Suprapubic skin (tissue), 4 donors: ENCODE measurements at regions not wholly inside any gene's neighbourhood (a gene's known extent, or its start where the extent isn't known, plus 50 kb on each side); places are given as distances from the start of the nearest gene placed in this dataset.

Experiments used
- DNase-seq, 2 donors: peaks; one replicate each; pipeline ENCODE4 v3.0.0-alpha.2; 2019; ENCODE audit warnings: low spot score in 2 of 2
- H3K27ac ChIP-seq: fragments of 200-600 bp; sonication (generic); one replicate; pipeline ENCODE4 v1.5.1; 2019
- H3K27me3 ChIP-seq: fragments of 200-600 bp; sonication (generic); one replicate; pipeline ENCODE4 v1.5.1; 2019
- H3K36me3 ChIP-seq: fragments of 200-600 bp; sonication (generic); one replicate; pipeline ENCODE4 v1.5.1; 2019
- H3K4me1 ChIP-seq: fragments of 200-600 bp; sonication (generic); one replicate; pipeline ENCODE4 v1.5.1; 2019
- H3K4me3 ChIP-seq: fragments of 200-600 bp; sonication (generic); one replicate; pipeline ENCODE4 v1.5.1; 2019; ENCODE audit warnings: mild to moderate bottlenecking
- H3K9me3 ChIP-seq: fragments of 200-600 bp; sonication (generic); one replicate; pipeline ENCODE4 v1.5.1; 2019
- EP300 ChIP-seq: sonication (generic); formaldehyde crosslinking; IDR thresholded peaks from one replicate; pipeline ENCODE4 v1.6.1; 2017; ENCODE audit warnings: antibody characterized with exemption
- POLR2A ChIP-seq, 2 donors: fragments of 450-650 bp; IDR thresholded peaks; one replicate each; pipeline ENCODE4 v1.6.1; 2017; ENCODE audit warnings: antibody characterized with exemption in 2 of 2, mild to moderate bottlenecking in 2 of 2, moderate library complexity in 2 of 2
- POLR2AphosphoS5 ChIP-seq, 3 donors: sonication (generic); formaldehyde crosslinking; IDR thresholded peaks; one replicate each; pipeline ENCODE4 v1.6.1; 2017; ENCODE audit warnings: antibody characterized with exemption in 3 of 3
- WGBS: methylation state at CpG from one replicate; pipeline ENCODE4 v1.1.5; 2018; 5-methylcytosine and 5-hydroxymethylcytosine counted together
- TF ChIP-seq, protein P1 (sequence below), 2 donors: fragments of 200-600 bp in 1 of 2; fragments of 450-650 bp in 1 of 2; sonication (generic) in 1 of 2; IDR thresholded peaks; one replicate each; pipeline ENCODE4 v1.5.1; 2016 to 2019; ENCODE audit warnings: antibody characterized with exemption in 2 of 2, mild to moderate bottlenecking in 1 of 2, moderate library complexity in 1 of 2

GRCh38 chr5:67677422-67677970 is 480.9 kb upstream of the CD180 start:
- WGBS = 71% methylated on average over 2 of the region's 2 CpGs
- Histone ChIP-seq H3K9me3 (no peaks in the 10 kb centered on the region), H3K36me3 (no peaks in the 10 kb centered on the region), H3K27ac (no peak overlapping the region), H3K4me3 (no peak overlapping the region), H3K4me1 (peaks cover 7% of the 10 kb centered on the region), H3K27me3 (no peaks in the 10 kb centered on the region)
- no peak for DNase-seq
- TF ChIP-seq EP300 (no peak), POLR2A (IDR thresholded peaks at IDR 0.05) (no peak), POLR2AphosphoS5 (IDR thresholded peaks at IDR 0.05) (no peak)
- TF ChIP-seq, protein P1, sequence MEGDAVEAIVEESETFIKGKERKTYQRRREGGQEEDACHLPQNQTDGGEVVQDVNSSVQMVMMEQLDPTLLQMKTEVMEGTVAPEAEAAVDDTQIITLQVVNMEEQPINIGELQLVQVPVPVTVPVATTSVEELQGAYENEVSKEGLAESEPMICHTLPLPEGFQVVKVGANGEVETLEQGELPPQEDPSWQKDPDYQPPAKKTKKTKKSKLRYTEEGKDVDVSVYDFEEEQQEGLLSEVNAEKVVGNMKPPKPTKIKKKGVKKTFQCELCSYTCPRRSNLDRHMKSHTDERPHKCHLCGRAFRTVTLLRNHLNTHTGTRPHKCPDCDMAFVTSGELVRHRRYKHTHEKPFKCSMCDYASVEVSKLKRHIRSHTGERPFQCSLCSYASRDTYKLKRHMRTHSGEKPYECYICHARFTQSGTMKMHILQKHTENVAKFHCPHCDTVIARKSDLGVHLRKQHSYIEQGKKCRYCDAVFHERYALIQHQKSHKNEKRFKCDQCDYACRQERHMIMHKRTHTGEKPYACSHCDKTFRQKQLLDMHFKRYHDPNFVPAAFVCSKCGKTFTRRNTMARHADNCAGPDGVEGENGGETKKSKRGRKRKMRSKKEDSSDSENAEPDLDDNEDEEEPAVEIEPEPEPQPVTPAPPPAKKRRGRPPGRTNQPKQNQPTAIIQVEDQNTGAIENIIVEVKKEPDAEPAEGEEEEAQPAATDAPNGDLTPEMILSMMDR (IDR thresholded peaks at IDR 0.05) = no peak

- no peaks in the 10 kb centered on the region for H3K9me3 ChIP-seq
- no peak for DNase-seq
- H3K4me3 ChIP-seq = no peak overlapping the region
- TF ChIP-seq, protein P1 (IDR thresholded peaks at IDR 0.05) = no peak
- no peak for TF ChIP-seq POLR2AphosphoS5 (IDR thresholded peaks at IDR 0.05)
- no peak for TF ChIP-seq POLR2A (IDR thresholded peaks at IDR 0.05)
- H3K4me1 ChIP-seq = peaks cover 7% of the 10 kb centered on the region
- no peaks in the 10 kb centered on the region for H3K27me3 ChIP-seq
- H3K27ac ChIP-seq = no peak overlapping the region
- WGBS = 95% methylated on average over 2 of the region's 2 CpGs
- no peaks in the 10 kb centered on the region for H3K36me3 ChIP-seq
These were observed 480.3 kb upstream of the CD180 start for GRCh38 chr5:67676863-67677262.

DNA sequence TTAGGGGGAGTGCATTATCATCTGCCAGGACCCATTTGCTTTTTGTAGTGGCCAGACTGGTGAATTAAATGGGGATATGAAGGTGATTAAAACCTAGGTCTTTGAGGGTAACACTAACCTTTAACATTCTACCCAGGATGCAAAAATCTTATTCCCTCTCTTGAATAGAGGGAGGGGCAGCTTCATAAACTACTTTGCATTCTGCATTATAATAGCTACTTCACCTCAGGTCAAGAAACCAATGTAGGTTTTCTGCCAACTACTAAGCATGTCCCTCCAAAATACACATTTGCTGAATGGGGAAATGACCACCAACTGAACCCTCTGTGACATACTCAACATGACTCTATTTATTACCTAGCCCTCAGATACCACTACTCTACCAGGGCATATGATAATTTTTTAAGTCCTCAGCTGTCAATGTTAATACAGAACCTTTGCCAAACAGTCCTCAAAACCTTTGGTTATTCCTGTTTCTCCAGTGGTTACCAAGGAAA is 477.6 kb upstream of the CD180 start:
- TF ChIP-seq POLR2A (IDR thresholded peaks at IDR 0.05) (no peak), POLR2AphosphoS5 (IDR thresholded peaks at IDR 0.05) (no peak)
- H3K4me1 ChIP-seq = peaks cover 3% of the 10 kb centered on the region
- no peak overlapping the region for H3K27ac ChIP-seq
- no peaks in the 10 kb centered on the region for H3K27me3 ChIP-seq
- H3K9me3 ChIP-seq = no peaks in the 10 kb centered on the region
- no peak overlapping the region for H3K4me3 ChIP-seq
- DNase-seq = no peak
- no peaks in the 10 kb centered on the region for H3K36me3 ChIP-seq

- no peak for DNase-seq
- Histone ChIP-seq H3K27me3 (no peaks in the 10 kb centered on the region), H3K36me3 (no peaks in the 10 kb centered on the region), H3K4me1 (no peaks in the 10 kb centered on the region), H3K9me3 (no peaks in the 10 kb centered on the region), H3K27ac (no peak overlapping the region), H3K4me3 (no peak overlapping the region)
- TF ChIP-seq POLR2A (IDR thresholded peaks at IDR 0.05) = no peak
- TF ChIP-seq, protein P1 (IDR thresholded peaks at IDR 0.05) = no peak
- no peak for TF ChIP-seq POLR2AphosphoS5 (IDR thresholded peaks at IDR 0.05)
- TF ChIP-seq EP300 = no peak
These were observed 477.0 kb upstream of the CD180 start for GRCh38 chr5:67673618-67674017.

DNA sequence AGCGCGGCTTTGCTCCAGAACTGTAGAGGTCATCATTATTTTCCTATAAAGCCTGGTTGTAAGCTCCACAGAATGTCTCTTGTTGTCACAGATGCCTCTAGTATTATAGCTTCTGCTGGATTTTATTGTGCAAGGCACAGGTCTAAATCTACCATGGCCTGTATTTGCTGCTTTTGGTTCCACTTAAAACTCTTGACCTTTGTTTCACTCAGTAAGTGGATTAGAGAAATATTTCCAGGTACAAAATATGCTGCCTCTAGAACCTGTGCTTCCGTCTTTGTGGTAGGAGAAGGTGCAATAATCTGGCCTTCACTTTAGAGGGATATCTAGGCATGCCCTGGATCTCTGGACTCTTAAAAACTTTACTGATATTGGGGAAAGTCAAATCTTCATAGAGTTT is 476.6 kb upstream of the CD180 start:
- H3K27me3 ChIP-seq = no peaks in the 10 kb centered on the region
- no peak overlapping the region for H3K27ac ChIP-seq
- 99% methylated on average over 3 of the region's 3 CpGs for WGBS
- DNase-seq = no peak
- H3K36me3 ChIP-seq = no peaks in the 10 kb centered on the region
- no peak overlapping the region for H3K4me3 ChIP-seq
- no peaks in the 10 kb centered on the region for H3K4me1 ChIP-seq
- TF ChIP-seq, protein P1 (IDR thresholded peaks at IDR 0.05) = no peak
- TF ChIP-seq POLR2A (IDR thresholded peaks at IDR 0.05) (no peak), EP300 (no peak), POLR2AphosphoS5 (IDR thresholded peaks at IDR 0.05) (no peak)
- no peaks in the 10 kb centered on the region for H3K9me3 ChIP-seq

- Histone ChIP-seq H3K4me1 (no peaks in the 10 kb centered on the region), H3K27ac (no peak overlapping the region), H3K9me3 (no peaks in the 10 kb centered on the region), H3K27me3 (no peaks in the 10 kb centered on the region), H3K36me3 (no peaks in the 10 kb centered on the region), H3K4me3 (no peak overlapping the region)
- TF ChIP-seq, protein P1 (IDR thresholded peaks at IDR 0.05) = no peak
- no peak for TF ChIP-seq POLR2AphosphoS5 (IDR thresholded peaks at IDR 0.05)
- no peak for TF ChIP-seq EP300
- no peak for TF ChIP-seq POLR2A (IDR thresholded peaks at IDR 0.05)
- WGBS = 100% methylated on average over 1 of the region's 1 CpG
- DNase-seq = no peak
These were observed 476.0 kb upstream of the CD180 start for GRCh38 chr5:67672636-67673035.
